GM21526 (cell line): ENCODE measurements at regions not wholly inside any gene's neighbourhood (a gene's known extent, or its start where the extent isn't known, plus 50 kb on each side); places are given as distances from the start of the nearest gene placed in this dataset.
"Not testable (repeated sequence)": the region's sequence is repeated elsewhere in the genome, so short reads cannot be mapped to it uniquely, and the experiment has no call there.

Experiments used
- ATAC-seq: cut with Tn5 transposase; IDR thresholded peaks from one replicate; pipeline ENCODE4 v1.9.1; 2021; ENCODE audit warnings: moderate library complexity; ENCODE audit not compliant: unreplicated experiment, low FRiP score

DNA sequence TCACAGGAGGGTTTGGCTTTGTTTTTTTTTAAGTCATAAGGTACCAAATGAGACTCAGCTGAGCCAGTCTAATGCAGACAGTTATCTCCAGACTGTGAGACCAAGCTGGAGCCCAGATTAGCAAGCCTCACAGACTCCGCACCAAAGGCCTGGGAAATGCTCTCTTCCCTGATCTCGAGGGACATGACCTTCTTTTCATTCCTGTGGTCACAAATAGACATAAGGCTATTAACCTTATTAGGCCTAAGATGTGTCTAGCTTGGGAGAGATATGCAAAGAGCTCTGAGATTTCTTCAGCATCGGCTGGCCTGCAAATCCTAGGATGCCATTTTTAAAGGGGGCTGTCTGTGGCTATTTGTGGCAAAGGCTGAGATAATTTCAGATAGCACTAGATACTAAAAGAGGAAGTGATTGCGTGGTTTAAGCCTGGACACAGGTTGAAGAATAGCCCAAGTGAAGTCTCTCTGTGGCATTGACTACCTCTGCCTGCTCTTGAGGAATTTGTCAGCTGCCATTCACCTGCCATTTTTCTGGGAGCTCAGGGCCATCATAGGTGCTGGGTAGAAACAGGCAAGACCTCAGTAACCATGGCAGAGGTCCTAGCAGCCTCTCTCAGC lies 301.3 kb downstream of the SIPA1L2 start:
- ATAC-seq, result no peak

DNA sequence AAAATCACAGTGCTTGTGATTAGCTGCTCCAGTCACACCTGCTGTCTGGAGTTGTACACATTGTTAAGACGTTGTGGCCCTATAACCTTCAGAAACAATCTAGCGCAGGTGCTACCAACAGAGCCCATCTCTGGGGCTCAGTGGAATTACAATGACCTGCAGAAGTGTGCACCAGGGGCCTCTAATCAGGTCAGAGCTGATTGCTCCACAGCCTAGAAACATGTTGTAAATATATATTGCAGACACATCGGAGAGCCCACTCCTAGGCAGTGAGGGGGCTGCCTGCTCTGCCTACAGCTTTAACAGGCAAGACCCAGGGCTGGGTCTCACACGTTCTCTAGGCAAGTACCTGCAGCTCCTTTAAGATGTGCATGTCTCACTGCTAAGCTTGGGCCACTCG lies 302.0 kb downstream of the SIPA1L2 start:
- ATAC-seq, result no peak

DNA sequence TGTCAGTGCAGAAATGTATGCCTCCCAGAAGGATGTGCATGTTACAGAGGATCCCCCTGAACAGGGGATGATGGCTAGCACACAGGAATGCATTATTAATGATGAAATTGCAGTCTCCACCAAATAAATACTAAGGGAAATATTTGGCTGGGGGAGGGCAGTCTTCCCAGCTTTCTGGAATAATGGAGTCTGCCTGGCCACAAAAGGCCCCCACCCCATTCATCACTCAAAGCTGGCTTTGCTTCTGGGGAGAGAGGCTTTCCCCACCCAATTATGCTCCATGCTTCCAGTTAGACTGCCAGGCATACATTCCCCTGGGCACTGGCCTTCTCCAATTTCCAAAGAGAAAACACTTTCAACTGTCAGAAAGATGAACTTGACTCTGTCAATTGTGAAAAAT lies 302.7 kb downstream of the SIPA1L2 start:
- no peak for ATAC-seq

DNA sequence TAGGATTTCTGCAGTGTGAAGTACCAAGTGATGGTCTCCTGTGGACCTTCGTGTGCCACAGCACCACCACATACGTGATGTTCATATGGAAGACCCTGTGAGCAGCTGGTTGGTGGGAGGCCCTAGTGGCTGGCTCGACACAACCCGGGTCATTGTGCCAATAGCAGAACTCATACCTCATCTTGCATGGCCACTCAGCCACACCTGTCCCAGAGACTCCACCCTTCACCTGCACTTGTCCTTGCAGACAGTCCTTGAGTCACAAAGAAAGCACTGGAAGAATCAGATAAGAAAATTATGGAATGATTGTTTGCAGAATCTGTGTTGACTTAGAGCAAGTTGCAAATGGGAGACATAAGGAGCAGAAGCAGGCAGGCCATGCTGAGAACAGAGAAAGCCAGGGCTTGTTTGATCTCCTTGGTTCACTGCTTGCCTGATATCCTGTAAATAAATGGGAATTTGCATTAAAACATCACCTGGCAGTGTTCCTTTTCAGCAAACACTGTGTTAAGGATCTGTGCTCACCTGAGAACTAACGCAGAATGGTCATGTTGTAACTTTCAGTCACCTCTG lies 307.7 kb downstream of the SIPA1L2 start:
- ATAC-seq, result no peak

DNA sequence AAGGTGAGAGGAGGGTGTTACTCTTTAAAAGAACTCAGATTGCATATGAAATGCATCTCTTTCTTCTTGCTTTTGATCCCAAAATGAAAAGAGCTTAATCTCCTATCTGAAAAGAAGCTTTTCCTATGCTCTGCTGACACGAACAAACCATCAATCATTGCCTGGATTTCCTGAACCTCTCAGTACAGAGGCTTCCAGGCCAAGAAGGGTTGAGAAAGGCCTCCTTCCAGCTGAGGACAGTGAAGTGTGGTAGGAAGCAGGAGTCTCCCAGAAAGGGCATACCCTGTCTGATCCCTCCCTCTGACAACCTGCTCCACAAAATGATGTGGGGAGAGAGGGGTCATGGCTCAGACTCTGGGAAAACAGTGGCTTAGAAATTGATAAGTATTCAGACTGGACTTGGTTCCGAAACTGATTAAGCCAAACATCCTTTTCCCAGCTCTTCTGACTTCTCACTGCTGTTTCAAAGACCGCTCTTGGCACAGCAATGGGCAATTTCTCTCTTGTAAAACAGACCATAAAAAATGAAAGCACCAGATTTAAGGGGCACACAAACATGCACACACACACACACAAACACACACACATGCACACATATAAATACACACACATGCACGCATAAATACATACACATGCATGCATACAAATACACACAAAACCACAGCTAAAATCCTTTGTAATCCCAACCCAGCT lies 310.3 kb downstream of the SIPA1L2 start:
- ATAC-seq, result no peak

DNA sequence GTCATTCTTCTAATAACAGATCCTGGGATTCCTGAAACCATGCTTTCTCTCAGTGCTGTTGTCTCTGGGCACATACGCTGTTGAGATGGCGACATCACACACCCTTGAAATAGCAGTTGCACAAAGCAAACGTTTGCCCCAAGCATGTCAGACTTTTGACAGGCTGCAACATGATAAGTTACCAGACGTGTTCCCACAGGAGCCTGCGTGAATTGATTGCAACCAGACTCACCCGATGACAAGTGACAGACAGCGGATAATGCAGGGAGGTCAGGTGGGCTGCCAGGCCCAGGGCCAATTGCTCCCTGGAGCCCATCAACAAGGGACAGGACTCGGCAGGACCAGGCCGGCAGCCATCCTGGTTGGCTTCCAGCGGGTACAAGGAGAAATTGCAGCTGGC lies 310.9 kb downstream of the SIPA1L2 start:
- no peak for ATAC-seq

DNA sequence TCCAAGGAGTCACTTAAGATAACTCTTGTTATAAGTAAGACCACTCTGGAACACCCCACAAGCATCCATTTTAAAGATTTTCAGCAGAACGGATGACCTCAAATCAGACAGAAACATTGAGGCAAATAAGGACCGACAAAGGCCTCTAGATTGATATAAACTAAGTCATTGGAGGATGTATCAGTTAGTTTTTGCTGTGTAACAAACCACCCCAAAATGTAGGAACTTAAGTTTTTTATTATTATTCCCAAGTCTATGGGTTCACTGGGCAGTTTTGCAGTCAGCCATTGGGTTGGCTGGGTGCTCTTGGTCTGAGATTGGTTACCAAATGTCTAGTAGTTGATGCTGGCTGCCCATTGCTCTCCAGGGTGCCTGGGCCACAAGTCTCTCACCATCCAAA lies 311.8 kb downstream of the SIPA1L2 start:
- ATAC-seq, result no peak

DNA sequence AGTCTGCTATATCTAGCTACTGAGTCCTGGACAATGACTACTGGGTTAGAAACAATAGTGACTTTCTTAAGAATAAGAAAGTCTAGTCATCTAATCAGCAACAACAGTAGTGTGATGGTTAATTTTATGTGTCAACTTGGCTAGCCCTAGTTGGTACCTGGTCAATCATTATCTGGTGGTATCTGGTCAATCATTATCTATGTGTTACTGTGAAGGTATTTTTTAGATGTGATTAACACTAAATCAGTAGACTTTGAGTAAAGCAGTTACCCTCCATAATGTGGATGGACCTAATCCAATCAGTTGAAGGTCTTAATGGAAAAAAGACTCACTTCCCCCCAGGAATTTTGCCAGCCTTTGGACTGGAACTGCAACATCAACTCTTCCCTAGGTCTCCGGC lies 312.6 kb downstream of the SIPA1L2 start:
- no peak for ATAC-seq

DNA sequence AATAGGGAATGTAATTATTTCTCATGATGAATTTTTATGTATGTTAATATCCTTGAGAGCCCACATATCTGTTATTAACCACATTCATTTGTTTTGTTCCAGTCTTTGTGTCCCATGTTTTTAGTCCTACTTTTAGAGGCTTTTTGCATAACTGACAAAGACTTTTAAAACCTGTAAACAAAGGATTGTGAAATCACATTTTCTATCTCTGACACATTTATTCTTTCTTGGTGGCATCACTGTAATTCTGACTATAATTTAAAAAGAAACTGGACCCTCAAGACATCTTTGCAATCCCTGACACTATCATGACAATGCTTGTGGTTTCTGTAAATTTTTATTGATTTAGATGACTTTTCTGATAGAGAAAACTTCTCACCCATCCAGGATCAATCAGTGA lies 313.1 kb downstream of the SIPA1L2 start:
- ATAC-seq, result no peak

DNA sequence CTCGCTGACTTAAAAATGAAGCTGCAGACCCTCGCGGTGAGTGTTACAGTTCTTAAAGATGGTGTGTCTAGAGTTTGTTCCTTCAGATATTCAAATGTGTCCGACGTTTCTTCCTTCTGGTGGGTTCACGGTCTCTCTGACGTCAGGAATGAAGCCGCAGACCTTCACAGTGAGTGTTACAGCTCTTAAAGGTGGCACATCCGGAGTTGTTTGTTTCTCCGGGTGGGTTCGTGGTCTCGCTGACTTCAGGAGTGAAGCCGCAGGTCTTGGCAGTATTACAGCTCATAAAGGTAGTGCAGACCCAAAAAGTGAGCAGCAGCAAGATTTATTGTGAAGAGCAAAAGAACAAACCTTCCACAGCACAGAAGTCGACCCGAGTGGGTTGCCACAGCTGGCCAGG lies 316.1 kb downstream of the SIPA1L2 start:
- not testable (repeated sequence) for ATAC-seq

DNA sequence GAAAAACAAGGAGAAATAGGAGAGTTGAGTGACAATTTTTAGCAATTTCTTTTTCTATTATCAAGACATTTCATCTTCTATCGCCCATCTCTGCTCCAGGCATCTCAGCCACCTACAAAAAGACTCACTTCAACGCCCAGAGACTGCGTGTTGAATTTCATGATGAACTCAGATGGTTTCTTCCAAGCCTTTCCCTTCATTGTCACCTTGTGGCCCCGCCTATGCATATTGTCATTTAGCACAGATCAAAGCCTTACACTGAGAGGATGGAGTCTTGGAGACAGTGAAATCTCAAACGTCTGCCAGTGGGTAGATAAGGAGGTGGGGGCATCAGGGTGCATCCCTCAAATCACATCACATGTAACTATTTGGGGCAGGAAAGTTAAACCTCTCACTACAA lies 319.4 kb downstream of the SIPA1L2 start:
- ATAC-seq, result no peak

DNA sequence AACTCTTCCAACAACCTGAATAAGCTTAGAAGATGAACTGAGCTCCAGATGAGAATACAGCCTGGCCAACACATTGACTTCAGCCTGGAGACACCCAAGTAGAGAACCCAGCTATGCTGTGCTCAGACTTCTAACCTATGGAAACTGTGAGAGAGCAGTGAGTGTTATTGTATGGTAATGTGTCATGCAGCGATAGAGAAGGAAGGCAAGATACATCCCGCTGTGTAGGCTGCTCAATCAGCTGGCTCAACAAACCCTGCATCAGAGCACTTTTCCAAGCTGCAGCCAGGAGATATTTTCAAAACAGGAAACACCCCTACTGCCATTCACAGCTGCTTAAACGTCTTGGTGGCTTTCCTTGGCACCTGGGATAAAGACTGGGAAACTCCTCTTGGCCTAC lies 321.3 kb downstream of the SIPA1L2 start:
- no peak for ATAC-seq

DNA sequence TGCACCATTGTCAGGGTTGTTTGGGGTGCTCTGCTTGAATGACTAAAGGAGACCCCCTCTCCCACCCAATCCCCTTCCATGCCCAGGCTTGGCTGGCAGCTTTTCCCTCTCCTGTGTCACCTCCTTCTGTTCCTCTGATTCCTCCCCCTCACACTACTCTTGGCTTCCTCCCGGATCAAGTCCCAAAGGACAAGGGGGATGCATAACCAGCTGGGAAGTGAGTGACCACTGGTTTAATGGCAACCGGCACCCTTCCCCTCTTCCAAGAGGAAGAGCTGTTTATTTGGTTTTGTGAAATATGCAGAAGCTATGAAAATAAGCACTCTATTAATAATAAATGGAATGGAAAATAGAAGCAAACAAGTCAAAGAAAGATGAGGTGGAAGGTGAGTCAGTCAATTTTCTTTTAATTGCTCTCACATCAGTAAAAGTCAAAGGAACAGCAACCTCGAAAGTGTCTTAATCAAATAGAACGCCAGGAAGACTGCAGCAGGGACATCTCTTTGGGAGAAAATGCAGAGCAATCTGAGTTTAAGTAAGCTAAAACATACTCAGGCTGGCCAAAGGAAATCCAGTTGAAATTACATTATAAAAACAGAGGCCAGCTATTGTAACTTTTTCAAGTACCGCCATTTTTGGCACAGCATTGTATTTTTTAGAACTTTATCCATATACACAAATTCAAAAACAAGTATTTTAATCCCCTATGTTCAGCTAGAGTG lies 322.5 kb downstream of the SIPA1L2 start:
- no peak for ATAC-seq

DNA sequence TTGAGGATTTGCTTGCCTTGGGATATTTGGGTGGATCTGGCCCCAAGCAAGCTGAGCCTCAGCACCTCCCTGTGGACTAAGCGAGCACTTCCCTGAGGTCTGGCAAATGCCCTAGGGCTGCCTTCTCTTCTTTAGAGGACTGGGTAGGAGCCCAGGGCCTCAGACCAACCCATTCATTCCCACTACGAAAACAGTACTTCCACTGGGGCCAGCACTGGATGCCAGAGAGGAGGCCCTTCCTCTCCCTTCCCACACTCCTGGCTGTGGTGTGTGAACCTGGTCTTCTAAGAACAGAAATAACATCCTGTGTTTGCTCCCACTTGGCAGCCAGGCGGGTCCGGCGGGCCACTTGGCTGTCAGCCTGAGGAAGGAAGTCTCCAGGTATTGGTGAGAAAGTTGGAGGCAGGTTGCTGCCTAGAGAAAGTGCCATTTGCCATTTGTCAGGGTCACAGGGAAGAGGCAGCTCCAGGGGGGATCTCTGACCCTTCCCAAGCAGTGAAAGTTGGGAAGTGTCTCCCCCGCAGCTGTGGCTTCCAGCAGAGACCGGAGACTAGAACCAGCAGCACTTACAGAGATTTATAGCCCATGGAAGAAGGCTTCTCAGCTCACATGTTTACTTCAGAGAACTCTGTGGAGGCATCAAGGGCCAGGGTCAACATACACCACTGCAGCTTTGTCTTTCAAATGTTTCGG lies 323.5 kb downstream of the SIPA1L2 start:
- ATAC-seq, result no peak

DNA sequence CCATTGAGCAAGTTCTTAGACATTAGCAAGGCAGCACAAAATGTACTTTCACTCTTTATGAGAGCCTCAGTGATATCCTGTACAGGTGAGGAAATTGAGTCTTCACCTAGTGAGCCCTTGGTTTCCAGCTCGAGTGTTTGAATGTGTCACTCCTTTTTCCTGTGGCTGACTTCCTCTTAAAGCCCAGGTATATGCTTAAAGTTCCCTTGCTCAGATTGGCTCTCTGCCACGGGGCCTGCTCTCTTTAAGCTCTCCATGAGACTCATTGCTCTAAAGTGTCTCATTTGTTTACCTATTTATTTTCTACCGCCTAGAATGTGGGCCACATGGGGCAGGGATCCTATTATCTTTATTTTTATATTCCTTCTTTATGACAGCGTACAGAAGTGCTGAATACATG lies 324.9 kb downstream of the SIPA1L2 start:
- ATAC-seq, result no peak

DNA sequence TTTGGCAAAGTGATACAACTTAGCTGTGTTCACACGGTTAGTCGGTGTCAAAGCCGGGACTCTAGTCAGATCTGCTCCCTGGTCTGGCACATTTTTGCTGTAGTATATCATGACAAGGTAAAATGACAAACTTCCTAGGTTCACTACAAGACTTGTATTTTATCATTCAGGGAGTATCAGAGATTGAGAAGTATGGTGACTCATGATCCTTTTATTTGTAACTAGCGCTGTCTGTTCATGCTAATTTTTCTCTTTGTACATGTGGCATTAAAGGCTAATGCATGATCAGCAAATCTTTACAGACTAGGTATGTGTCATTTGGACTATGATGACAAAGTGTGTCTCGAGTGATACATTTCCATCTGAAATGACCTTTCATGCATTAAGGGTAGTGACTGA lies 326.7 kb downstream of the SIPA1L2 start:
- ATAC-seq, result no peak

DNA sequence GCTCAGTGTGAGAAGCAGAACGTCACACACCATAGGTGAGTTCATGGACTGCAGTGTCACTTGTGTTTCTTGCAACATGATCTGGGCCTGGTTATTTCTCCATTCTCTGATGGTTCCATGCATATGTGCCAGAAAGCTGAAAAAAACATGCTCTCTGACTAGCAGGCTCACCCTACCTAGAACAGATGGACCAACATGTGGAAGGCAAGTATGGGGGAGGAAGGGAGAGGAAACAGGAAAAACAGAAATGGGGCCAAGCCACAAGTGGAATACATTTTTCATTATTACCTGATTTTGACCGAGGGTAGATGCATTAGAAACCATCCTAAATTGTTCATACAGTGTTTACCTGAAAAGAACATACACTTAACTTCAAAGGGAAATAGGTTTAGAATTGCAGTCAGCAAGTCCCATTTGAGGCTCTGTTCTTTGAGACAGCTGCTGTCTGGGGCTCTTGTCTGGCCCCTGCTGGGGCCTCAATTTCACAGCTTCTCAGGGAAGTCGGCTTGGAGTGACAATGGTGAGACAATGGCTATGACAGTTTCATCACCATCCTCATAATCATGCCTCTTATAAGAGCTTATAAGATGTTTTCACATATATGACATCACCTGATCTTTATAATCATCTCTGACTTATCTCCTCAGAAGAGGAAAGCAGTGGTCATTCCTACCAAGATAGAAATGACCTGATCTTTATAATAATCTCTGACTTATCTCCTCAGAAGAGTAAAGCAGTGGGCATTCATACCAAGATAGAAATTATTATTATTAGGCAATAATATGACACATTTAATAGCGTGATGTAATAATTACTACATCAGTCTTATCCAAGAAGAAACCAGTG lies 327.3 kb downstream of the SIPA1L2 start:
- no peak for ATAC-seq

DNA sequence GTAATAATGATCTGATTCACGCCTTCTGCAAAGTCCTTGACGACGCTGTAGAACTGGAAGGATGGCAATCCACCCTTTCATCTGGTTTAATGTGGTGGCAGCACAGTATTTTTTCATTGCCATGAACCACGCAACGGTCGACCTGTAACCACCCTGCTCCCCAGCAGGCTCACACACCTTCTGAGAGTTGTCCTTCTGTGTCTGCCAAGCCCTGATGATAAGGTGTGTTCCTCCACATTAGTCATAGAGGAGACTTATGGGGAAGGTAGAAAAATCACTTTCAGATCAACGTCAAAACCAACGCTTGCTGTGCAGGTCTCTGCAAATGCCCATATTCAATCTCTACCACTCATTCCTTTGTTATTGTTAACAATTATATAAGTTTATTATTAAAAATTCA lies 328.7 kb downstream of the SIPA1L2 start:
- ATAC-seq, result no peak

DNA sequence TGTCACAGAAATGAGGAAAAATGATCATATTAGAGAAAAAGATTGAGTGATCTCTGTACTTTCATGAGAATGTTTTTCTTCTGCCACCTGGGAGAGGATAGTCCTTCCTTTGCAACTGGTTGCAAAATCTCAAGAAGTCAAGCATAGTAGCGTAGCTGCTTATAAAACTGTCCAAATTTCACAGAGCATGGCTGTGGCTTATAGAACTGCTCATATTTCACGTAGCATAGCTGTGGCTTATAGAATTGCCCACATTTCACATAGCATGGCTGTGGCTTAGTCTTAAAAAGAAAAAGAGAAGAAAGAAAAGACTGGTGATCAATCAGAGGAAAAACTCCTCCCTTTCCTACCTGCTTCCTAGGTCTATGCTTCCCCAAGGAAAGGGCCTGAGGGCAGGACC lies 329.5 kb downstream of the SIPA1L2 start:
- ATAC-seq, result no peak

DNA sequence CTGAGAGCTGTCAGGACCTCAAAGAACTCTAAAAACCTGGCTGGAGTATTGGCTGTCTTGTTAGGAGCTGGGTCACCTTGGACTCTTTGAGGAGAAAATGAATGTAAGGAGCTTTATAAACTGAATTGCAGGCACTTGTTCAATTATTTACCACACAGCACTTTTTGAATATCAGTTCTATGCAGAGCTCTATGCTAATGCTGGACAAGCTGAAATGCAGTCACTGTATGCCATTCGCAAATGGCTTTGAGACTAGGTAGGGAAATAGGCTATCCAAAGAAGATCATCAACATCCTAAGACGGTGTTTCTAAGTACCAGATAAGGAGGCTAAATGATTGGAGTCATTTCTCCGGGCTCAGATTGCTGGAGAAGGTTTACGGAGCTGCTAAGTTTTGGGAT lies 333.5 kb downstream of the SIPA1L2 start:
- no peak for ATAC-seq
